Lower lobe of right lung (tissue), 2 donors: ENCODE measurements at regions not wholly inside any gene's neighbourhood (a gene's known extent, or its start where the extent isn't known, plus 50 kb on each side); places are given as distances from the start of the nearest gene placed in this dataset.
"Not testable (repeated sequence)": the region's sequence is repeated elsewhere in the genome, so short reads cannot be mapped to it uniquely, and the experiment has no call there.

Experiments
- ATAC-seq, 2 donors: fragments of 200-7000 bp; cut with Tn5 transposase; one replicate each; pipeline ENCODE4 v1.9.1; 2020 to 2022; ENCODE audit warnings: mild to moderate bottlenecking in 2 of 2, moderate library complexity in 2 of 2
- DNase-seq: peaks from one replicate; pipeline ENCODE4 v3.0.0-alpha.2; 2020
- H3K27ac ChIP-seq: fragments of 200-600 bp; one replicate; pipeline ENCODE4 v1.8.0; 2022
- H3K27me3 ChIP-seq: fragments of 200-600 bp; one replicate; pipeline ENCODE4 v1.8.0; 2022; ENCODE audit warnings: low read depth
- H3K36me3 ChIP-seq: fragments of 200-600 bp; one replicate; pipeline ENCODE4 v1.8.0; 2022; ENCODE audit warnings: mild to moderate bottlenecking
- H3K4me1 ChIP-seq: fragments of 200-600 bp; one replicate; pipeline ENCODE4 v1.8.0; 2022
- H3K4me3 ChIP-seq: fragments of 200-600 bp; one replicate; pipeline ENCODE4 v1.8.0; 2022; ENCODE audit warnings: mild to moderate bottlenecking
- H3K9me3 ChIP-seq: fragments of 200-600 bp; one replicate; pipeline ENCODE4 v1.8.0; 2022
- CTCF ChIP-seq: fragments of 200-600 bp; IDR thresholded peaks from one replicate; pipeline ENCODE4 v1.8.0; 2022; ENCODE audit warnings: antibody characterized with exemption, mild to moderate bottlenecking
- intact Hi-C: fragments of 100-400 bp; cut with DNase I; formaldehyde crosslinking; loops from one replicate; pipeline ENCODE4 v1.11.0; 2022
- donor health status: DM: no; HTN: yes; CAD: no; lungs with severe emphysema.

GRCh38 chr17:30579610-30580315, 102.6 kb downstream of the GOSR1 start:
- no peak for TF ChIP-seq CTCF
- H3K27ac ChIP-seq, result no peak overlapping the region
- H3K36me3 ChIP-seq, result no peaks in the 10 kb centered on the region
- no peak for DNase-seq
- ATAC-seq, result no peak
- H3K9me3 ChIP-seq, result no peaks in the 10 kb centered on the region
- H3K4me1 ChIP-seq, result no peaks in the 10 kb centered on the region
- no peak overlapping the region for H3K4me3 ChIP-seq
- intact Hi-C loops, result no loop called here
- no peaks in the 10 kb centered on the region for H3K27me3 ChIP-seq

GRCh38 chr17:30578015-30578717, 101.0 kb downstream of the GOSR1 start:
- ATAC-seq, H3K36me3 ChIP-seq, H3K27me3 ChIP-seq, H3K27ac ChIP-seq, H3K4me1 ChIP-seq, DNase-seq, H3K4me3 ChIP-seq, H3K9me3 ChIP-seq, intact Hi-C loops: not testable (repeated sequence)
